Small intestine (tissue), 7 donors: ENCODE measurements at regions not wholly inside any gene's neighbourhood (a gene's known extent, or its start where the extent isn't known, plus 50 kb on each side); places are given as distances from the start of the nearest gene placed in this dataset.

Source experiments
- DNase-seq, 2 donors: peaks; one replicate each; pipeline versions ENCODE4 v3.0.0 to v3.0.0-alpha.2; 2013
- FAIRE-seq: peaks from 2 replicates; lab custom pipeline; 2012; peaks lifted over from hg19 to GRCh38; lab: Jason Lieb, UNC
- H3K27ac ChIP-seq, 3 donors: one replicate each; pipeline ENCODE4 v1.5.1; 2013; ENCODE audit warnings: low read length in 2 of 3, mild to moderate bottlenecking in 2 of 3, control low read depth in 1 of 3, inconsistent platforms in 1 of 3, low read depth in 1 of 3, moderate library complexity in 1 of 3
- H3K27me3 ChIP-seq, 3 donors: one replicate each; pipeline ENCODE4 v1.6.1; 2013; ENCODE audit warnings: low read length in 3 of 3, inconsistent platforms in 1 of 3; ENCODE audit not compliant: control insufficient read depth in 3 of 3, insufficient read depth in 3 of 3
- H3K36me3 ChIP-seq, 3 donors: one replicate each; pipeline ENCODE4 v1.6.1; 2013; ENCODE audit warnings: low read length in 3 of 3, inconsistent platforms in 1 of 3, low read depth in 1 of 3, mild to moderate bottlenecking in 1 of 3, moderate library complexity in 1 of 3; ENCODE audit not compliant: control insufficient read depth in 3 of 3, insufficient read depth in 2 of 3
- H3K4me1 ChIP-seq, 3 donors: one replicate each; pipeline ENCODE4 v1.6.1; 2013; ENCODE audit warnings: low read length in 2 of 3, inconsistent platforms in 1 of 3, low read depth in 1 of 3, mild to moderate bottlenecking in 1 of 3, moderate library complexity in 1 of 3; ENCODE audit not compliant: control insufficient read depth in 3 of 3, insufficient read depth in 2 of 3
- H3K4me3 ChIP-seq, 3 donors: one replicate each; pipeline ENCODE4 v1.5.1; 2013; ENCODE audit warnings: low read length in 3 of 3, control low read depth in 1 of 3, inconsistent platforms in 1 of 3, low read depth in 1 of 3, mild to moderate bottlenecking in 1 of 3, moderate library complexity in 1 of 3
- H3K9me3 ChIP-seq, 2 donors: one replicate each; pipeline ENCODE4 v1.6.1; 2013; ENCODE audit warnings: low read depth in 1 of 2, low read length in 1 of 2; ENCODE audit not compliant: control insufficient read depth in 2 of 2, insufficient read depth in 1 of 2
- WGBS, 3 donors: extraction: QIAGEN DNeasy Blood & Tissue Kit; methylation state at CpG; one replicate each; pipeline ENCODE4 v1.1.7; 2013; 5-methylcytosine and 5-hydroxymethylcytosine counted together
- donor health status: healthy with polysubstance abuse.
- donor health status: control.
- donor health status: control.
- donor health status: Bipolar disorder and iron deficiency.
- donor health status: healthy.

- no peak overlapping the region for H3K27ac ChIP-seq
- WGBS, 3 donors, result 81 to 85% (median 81%) methylated on average over 21 of the region's 21 CpGs
Measured at GRCh38 chr16:85419503-85420408, 193.4 kb upstream of the GSE1 start.

GRCh38 chr16:85420501-85421337, 192.4 kb upstream of the GSE1 start:
- Histone ChIP-seq H3K27ac (peak overlapping the region in 1 of 3 donors; percentile 4), H3K27me3 (peaks cover 0 to 2% (median 0%) of the 10 kb centered on the region in 3 donors), H3K36me3 (peaks cover 0 to 34% (median 0%) of the 10 kb centered on the region in 3 donors), H3K4me1 (peaks cover 0 to 49% (median 3%) of the 10 kb centered on the region in 3 donors), H3K4me3 (no peak overlapping the region), H3K9me3 (no peaks in the 10 kb centered on the region)
- FAIRE-seq, result no peak
- 28 to 36% (median 33%) methylated on average over 38 to 42 of the region's 42 CpGs for WGBS, 3 donors
- peak; percentile 53 to 76 for DNase-seq

More at GRCh38 chr16:85419503-85420408, 193.4 kb upstream of the GSE1 start:
- H3K27me3 ChIP-seq, result no peaks in the 10 kb centered on the region
- no peak overlapping the region for H3K4me3 ChIP-seq
- no peaks in the 10 kb centered on the region for H3K9me3 ChIP-seq
- DNase-seq (no peak), FAIRE-seq (no peak)
- peaks cover 0 to 31% (median 0%) of the 10 kb centered on the region in 3 donors for H3K36me3 ChIP-seq
- peaks cover 0 to 55% (median 3%) of the 10 kb centered on the region in 3 donors for H3K4me1 ChIP-seq

- WGBS, 3 donors, result 52 to 78% (median 60%) methylated on average over 24 of the region's 24 CpGs
- H3K27ac ChIP-seq, result peak overlapping the region in 1 of 3 donors; percentile 73
- no peak for FAIRE-seq
Measured at GRCh38 chr16:85421338-85422195, 191.6 kb upstream of the GSE1 start.

GRCh38 chr16:85422196-85422631, 190.9 kb upstream of the GSE1 start:
- 11 to 40% (median 33%) methylated on average over 15 to 16 of the region's 16 CpGs for WGBS, 3 donors
- H3K4me3 ChIP-seq, result no peak overlapping the region

More at GRCh38 chr16:85421338-85422195, 191.6 kb upstream of the GSE1 start:
- Histone ChIP-seq H3K4me1 (peaks cover 0 to 40% (median 3%) of the 10 kb centered on the region in 3 donors), H3K27me3 (peaks cover 0 to 2% (median 0%) of the 10 kb centered on the region in 3 donors), H3K36me3 (peaks cover 0 to 34% (median 0%) of the 10 kb centered on the region in 3 donors), H3K9me3 (no peaks in the 10 kb centered on the region), H3K4me3 (no peak overlapping the region)
- no peak for DNase-seq

GRCh38 chr16:85422632-85423550, 190.2 kb upstream of the GSE1 start:
- FAIRE-seq, result no peak

More at GRCh38 chr16:85422196-85422631, 190.9 kb upstream of the GSE1 start:
- H3K36me3 ChIP-seq, result peaks cover 0 to 31% (median 0%) of the 10 kb centered on the region in 3 donors
- H3K27ac ChIP-seq, result peak overlapping the region in 2 of 3 donors; percentile 49 to 73
- DNase-seq (peak in 1 of 2 donors; percentile 36), FAIRE-seq (no peak)
- H3K9me3 ChIP-seq, result no peaks in the 10 kb centered on the region
- peaks cover 0 to 37% (median 3%) of the 10 kb centered on the region in 3 donors for H3K4me1 ChIP-seq
- H3K27me3 ChIP-seq, result peaks cover 0 to 2% (median 0%) of the 10 kb centered on the region in 3 donors

GRCh38 chr16:85423631-85424030, 189.5 kb upstream of the GSE1 start:
- H3K4me3 ChIP-seq, result no peak overlapping the region
- DNase-seq (no peak), FAIRE-seq (no peak)
- peaks cover 0 to 29% (median 0%) of the 10 kb centered on the region in 3 donors for H3K36me3 ChIP-seq
- peaks cover 0 to 37% (median 3%) of the 10 kb centered on the region in 3 donors for H3K4me1 ChIP-seq
- no peaks in the 10 kb centered on the region for H3K9me3 ChIP-seq
- H3K27ac ChIP-seq, result no peak overlapping the region
- WGBS, 3 donors, result 54 to 79% (median 64%) methylated on average over 11 of the region's 11 CpGs
- peaks cover 0 to 2% (median 0%) of the 10 kb centered on the region in 3 donors for H3K27me3 ChIP-seq

More at GRCh38 chr16:85422632-85423550, 190.2 kb upstream of the GSE1 start:
- peak; percentile 97 for DNase-seq
- WGBS, 3 donors, result 21 to 64% (median 37%) methylated on average over 22 to 23 of the region's 23 CpGs
- H3K4me1 ChIP-seq, result peaks cover 0 to 37% (median 3%) of the 10 kb centered on the region in 3 donors
- peaks cover 0 to 27% (median 0%) of the 10 kb centered on the region in 3 donors for H3K36me3 ChIP-seq
- H3K9me3 ChIP-seq, result no peaks in the 10 kb centered on the region
- H3K27me3 ChIP-seq, result peaks cover 0 to 2% (median 0%) of the 10 kb centered on the region in 3 donors
- H3K4me3 ChIP-seq, result no peak overlapping the region
- H3K27ac ChIP-seq, result peak overlapping the region in 2 of 3 donors; percentile 49 to 73
